ENCODE measurements at regions not wholly inside any gene's neighbourhood (a gene's known extent, or its start where the extent isn't known, plus 50 kb on each side); places are given as distances from the start of the nearest gene placed in this dataset.

GRCh38 chr15:93278783-93279182 lies 189.8 kb upstream of the RGMA start:
- TF ChIP-seq, protein P1, sequence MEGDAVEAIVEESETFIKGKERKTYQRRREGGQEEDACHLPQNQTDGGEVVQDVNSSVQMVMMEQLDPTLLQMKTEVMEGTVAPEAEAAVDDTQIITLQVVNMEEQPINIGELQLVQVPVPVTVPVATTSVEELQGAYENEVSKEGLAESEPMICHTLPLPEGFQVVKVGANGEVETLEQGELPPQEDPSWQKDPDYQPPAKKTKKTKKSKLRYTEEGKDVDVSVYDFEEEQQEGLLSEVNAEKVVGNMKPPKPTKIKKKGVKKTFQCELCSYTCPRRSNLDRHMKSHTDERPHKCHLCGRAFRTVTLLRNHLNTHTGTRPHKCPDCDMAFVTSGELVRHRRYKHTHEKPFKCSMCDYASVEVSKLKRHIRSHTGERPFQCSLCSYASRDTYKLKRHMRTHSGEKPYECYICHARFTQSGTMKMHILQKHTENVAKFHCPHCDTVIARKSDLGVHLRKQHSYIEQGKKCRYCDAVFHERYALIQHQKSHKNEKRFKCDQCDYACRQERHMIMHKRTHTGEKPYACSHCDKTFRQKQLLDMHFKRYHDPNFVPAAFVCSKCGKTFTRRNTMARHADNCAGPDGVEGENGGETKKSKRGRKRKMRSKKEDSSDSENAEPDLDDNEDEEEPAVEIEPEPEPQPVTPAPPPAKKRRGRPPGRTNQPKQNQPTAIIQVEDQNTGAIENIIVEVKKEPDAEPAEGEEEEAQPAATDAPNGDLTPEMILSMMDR (IDR thresholded peaks at IDR 0.05; ENCODE audit: borderline replicate concordance, extremely low read depth, low read length, poor library complexity, severe bottlenecking): no peak
- TF ChIP-seq EZH2 (IDR thresholded peaks at IDR 0.05; ENCODE audit: borderline replicate concordance, low read depth, low read length, severe bottlenecking): no peak
